HG03378 (cell line): ENCODE measurements at regions not wholly inside any gene's neighbourhood (a gene's known extent, or its start where the extent isn't known, plus 50 kb on each side); places are given as distances from the start of the nearest gene placed in this dataset.

Experiments
- ATAC-seq: cut with Tn5 transposase; IDR thresholded peaks from one replicate; pipeline ENCODE4 v1.9.1; 2021; ENCODE audit warnings: mild to moderate bottlenecking, moderate library complexity; ENCODE audit not compliant: unreplicated experiment

- no peak for ATAC-seq
Measured at GRCh38 chr9:107118863-107119624, 164.0 kb upstream of the RAD23B start.

DNA sequence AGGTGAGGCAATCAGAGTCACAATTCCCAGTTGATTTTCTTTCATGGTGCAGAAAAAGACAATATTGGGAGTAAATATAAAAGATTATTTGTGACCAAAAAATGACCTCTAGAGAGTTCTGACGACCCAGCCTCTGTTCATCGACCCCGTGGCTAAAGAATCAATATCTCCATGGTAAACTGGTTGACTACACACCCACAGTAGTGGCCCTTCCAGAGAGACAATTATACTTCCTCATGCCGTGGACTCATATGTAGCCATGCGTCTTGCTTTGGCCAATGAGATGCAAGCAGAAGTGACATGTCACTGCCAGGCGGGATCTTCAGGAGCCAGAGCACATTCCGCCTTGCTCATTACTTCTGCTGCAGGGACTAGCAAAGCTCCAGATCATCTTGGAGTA is 163.3 kb upstream of the RAD23B start:
- no peak for ATAC-seq

GRCh38 chr9:107123389-107123788 is 159.7 kb upstream of the RAD23B start:
- ATAC-seq = no peak

DNA sequence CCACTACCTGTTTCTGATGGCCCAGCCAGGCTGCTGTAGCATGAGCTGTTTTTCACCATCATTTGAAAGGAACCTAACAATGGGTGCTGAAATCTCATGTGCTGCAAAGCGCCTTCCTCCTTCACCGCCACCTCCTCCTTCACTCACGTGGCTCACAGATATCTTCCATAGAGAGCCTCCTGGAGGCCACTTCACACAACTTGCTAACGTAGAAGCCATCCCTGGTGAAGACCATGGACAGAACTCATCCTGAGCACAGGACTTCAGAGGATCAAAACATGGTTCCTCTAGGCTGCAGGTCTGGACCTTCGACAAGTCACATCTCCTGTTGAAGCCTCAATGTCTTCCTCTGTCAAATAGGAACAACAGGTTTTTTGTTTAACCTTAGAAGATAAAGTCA is 155.5 kb upstream of the RAD23B start:
- ATAC-seq = no peak

- ATAC-seq = no peak
Measured at GRCh38 chr9:107131108-107131799, 151.8 kb upstream of the RAD23B start.

- no peak for ATAC-seq
Measured at GRCh38 chr9:107136296-107136695, 146.8 kb upstream of the RAD23B start.

GRCh38 chr9:107137495-107138202 is 145.4 kb upstream of the RAD23B start:
- ATAC-seq = peak; percentile 47

DNA sequence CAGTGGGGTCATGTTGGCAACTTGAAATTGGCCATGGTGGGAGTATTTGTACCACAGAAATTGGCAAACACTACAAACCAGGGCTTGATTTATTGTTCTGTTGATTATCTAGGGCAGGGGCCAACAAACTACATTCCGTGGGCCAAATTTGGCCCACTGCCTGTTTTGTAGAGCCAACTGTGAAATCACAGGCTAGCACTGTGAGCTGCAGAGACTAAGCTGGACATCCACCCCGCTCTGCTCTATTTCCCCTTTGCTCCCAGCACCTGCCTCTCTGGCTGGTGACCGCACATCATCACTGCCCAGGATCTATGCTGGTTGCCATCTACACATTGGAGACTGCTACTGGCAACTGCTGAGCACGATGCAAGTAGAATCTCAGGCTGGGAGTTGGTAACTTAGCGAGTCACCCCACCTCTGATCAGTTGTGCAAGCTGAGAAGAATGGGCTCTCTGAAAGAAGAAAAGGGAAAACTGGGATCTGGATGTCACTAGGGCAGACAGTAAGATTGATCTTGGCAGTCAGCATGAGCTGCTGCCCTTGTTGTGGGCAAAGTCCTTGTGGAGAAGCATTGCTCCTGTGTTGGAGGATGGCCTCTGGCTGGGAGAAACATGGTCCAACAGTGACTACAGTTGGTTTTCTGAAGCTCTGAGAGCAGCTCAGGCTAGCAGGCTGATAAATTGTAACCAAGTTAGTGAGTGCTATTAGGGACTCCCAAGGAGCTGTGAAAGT is 144.7 kb upstream of the RAD23B start:
- no peak for ATAC-seq

GRCh38 chr9:107141967-107142366 is 141.1 kb upstream of the RAD23B start:
- no peak for ATAC-seq

- no peak for ATAC-seq
Measured at GRCh38 chr9:107142430-107142829, 140.6 kb upstream of the RAD23B start.

- ATAC-seq = no peak
Measured at GRCh38 chr9:107142896-107143603, 140.0 kb upstream of the RAD23B start.

DNA sequence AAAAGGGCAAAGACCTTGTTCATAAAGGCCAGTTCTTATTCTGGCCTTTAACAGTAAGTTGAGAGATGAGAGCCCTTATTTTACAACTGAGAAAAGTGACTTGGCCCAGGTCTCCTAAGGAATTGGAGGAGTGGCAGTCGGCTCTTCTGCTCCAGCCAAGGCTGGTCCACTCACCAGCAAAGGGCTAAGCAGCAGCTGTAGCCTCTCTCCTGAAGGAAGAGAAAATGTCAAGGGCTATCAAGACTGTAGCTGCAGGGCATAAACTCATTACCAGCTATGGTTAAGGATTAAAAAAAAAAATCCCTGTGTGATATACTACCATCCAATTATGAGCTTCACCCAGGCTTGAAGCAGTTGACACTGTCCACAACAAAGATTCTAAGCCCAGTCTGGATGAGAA is 138.6 kb upstream of the RAD23B start:
- no peak for ATAC-seq

GRCh38 chr9:107147134-107147533 is 135.9 kb upstream of the RAD23B start:
- no peak for ATAC-seq

GRCh38 chr9:107148216-107148615 is 134.9 kb upstream of the RAD23B start:
- no peak for ATAC-seq

- no peak for ATAC-seq
Measured at GRCh38 chr9:107149756-107150155, 133.3 kb upstream of the RAD23B start.

DNA sequence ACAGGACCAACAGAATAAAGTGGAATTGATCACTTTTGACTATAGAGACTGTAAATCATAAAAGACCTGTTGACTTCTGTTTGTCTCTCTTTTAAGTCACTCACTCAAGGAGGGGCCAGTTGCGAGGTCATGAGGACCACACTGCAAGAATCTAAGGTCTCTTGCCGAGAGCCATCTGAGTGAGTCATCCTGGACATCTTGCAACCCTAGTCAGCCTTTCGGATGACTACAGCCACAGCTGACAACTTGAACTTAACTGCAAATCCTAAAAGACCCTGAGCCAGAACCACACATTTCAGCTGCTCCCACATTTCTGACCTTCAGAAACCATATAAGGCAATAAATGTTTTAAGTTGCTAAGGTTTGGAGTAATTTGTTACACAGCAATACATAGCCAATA is 129.7 kb upstream of the RAD23B start:
- no peak for ATAC-seq

- ATAC-seq = no peak
Measured at GRCh38 chr9:107154291-107154690, 128.8 kb upstream of the RAD23B start.

DNA sequence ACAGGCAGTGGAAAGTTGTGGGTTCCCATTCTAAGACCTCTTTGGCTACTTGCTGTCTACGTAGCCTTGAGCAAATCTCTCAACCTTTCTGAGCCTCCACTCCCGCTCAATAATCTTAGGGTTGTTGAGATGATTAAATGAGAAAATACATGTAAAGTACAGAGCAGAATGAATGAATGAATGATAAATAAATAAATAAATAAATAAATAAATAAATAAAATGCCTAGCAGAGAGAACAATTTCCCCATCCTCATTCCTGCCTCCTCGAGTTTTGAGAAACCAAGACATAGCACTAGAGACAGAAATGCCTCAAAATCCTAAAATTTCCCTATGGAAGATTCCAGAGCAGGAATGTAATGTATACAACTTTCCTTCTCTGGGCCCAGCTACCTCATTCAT is 128.3 kb upstream of the RAD23B start:
- no peak for ATAC-seq

DNA sequence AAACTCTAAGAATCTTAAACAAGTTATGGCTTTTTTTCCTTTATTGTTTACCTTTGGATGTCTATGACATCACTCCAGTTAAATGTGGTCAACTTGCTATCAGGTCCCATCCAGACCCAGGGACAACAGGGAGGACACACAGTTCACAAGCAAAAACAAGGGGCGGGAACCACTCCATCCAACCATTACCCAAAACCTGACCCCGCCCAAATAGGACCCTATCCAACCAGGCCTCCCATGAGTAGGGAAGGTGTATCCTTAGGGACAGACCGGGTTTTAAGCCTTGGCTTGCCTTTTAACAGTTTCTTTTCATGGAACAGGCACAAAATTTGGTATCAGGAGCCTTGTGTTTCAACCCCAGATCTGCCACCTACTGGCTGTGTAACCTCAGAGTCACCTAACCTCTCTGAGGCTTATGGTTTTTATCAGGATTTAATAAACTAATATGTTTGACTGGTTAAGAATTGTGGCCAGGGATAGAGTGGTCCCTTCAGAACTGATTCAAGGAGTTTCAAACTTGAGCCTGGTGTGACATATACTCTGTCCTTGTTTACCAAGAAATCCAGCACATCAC is 127.7 kb upstream of the RAD23B start:
- no peak for ATAC-seq

DNA sequence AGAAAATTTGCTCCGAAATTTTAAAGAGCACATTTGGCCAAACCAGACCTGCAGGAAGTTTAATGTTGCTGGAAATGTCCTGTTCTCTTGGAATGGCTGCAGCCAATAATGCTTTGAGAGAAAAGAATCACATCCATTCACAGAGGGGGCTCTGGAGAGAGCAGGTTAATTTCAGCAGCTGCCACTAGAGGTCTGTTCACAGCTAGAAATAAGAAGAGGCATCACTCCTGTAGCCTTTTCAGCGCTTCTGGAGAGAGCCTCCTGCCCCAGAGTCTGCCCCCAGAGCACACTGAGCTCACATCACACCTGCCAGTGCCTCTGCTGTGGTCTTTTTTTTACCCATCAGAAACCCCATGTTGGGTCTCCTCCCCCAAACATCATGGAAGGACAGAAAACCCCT is 124.8 kb upstream of the RAD23B start:
- ATAC-seq = no peak
